ENCODE measurements at regions not wholly inside any gene's neighbourhood (a gene's known extent, or its start where the extent isn't known, plus 50 kb on each side); places are given as distances from the start of the nearest gene placed in this dataset.

DNA sequence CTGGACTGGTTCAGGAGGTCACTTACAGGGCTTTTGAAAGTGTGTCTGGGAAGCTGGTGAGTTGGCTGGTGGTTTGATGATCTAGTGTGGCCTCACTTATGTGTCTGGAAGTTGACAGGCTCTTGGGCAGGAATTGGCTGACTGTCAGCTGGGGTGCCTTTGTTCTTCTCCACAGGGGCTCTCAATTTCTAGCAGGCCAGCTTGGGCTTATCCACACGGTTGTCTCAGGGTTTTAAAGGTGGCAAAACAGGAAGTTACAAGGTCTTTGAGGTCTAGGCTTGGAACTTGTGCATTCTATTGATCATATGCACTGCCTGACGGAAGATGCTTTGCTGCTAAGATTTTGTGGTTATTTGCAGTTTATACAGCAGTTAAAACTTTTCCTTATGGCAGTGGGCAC, 52.0 kb upstream of the CELF4 start:
- DNase-seq = no peak
